HepG2 (cell line): ENCODE measurements at regions not wholly inside any gene's neighbourhood (a gene's known extent, or its start where the extent isn't known, plus 50 kb on each side); places are given as distances from the start of the nearest gene placed in this dataset.

Experiments used
- KAT8 ChIP-seq: IDR thresholded peaks from 2 replicates; pipeline ENCODE4 v1.6.1; 2016; ENCODE audit warnings: missing genetic modification reagents, missing compliant biosample characterization
- KLF11 ChIP-seq: IDR thresholded peaks from 2 replicates; pipeline ENCODE4 v1.6.1; 2016; ENCODE audit warnings: missing compliant biosample characterization
- PHF8 ChIP-seq: sonication (generic); formaldehyde crosslinking; IDR thresholded peaks from 2 replicates; pipeline ENCODE4 v1.5.0; 2020; ENCODE audit warnings: missing genetic modification reagents
- SMAD9 ChIP-seq: sonication (generic); formaldehyde crosslinking; IDR thresholded peaks from 2 replicates; pipeline ENCODE4 v1.5.1; 2020; ENCODE audit warnings: mild to moderate bottlenecking, missing genetic modification reagents
- SP1 ChIP-seq, 2 experiments: fragments of 450-650 bp in 1 of 2; sonication (generic) in 1 of 2; formaldehyde crosslinking in 1 of 2; IDR thresholded peaks; 2 replicates each; pipeline versions ENCODE4 v1.4.0 to v1.6.1; 2016 to 2020; ENCODE audit warnings: missing genetic modification reagents in 1 of 2
- SYNCRIP ChIP-seq: fragments of 200-400 bp; formaldehyde crosslinking; IDR thresholded peaks from 2 replicates; pipeline ENCODE4 v1.6.1; 2018; ENCODE audit warnings: mild to moderate bottlenecking, low read depth, low read length; ENCODE audit not compliant: insufficient read depth
- ZBTB1 ChIP-seq: sonication (generic); formaldehyde crosslinking; IDR thresholded peaks from 2 replicates; pipeline ENCODE4 v1.4.0; 2020; ENCODE audit warnings: missing genetic modification reagents, borderline replicate concordance
- ZNF496 ChIP-seq: sonication (generic); formaldehyde crosslinking; IDR thresholded peaks from 2 replicates; pipeline ENCODE4 v1.8.1; 2023; ENCODE audit warnings: mild to moderate bottlenecking, moderate library complexity, missing genetic modification reagents; ENCODE audit not compliant: insufficient replicate concordance
- ZNF709 ChIP-seq: sonication (generic); formaldehyde crosslinking; IDR thresholded peaks from 2 replicates; pipeline ENCODE4 v1.5.0; 2020; ENCODE audit warnings: mild to moderate bottlenecking, missing genetic modification reagents
- ZNF720 ChIP-seq: sonication (generic); formaldehyde crosslinking; IDR thresholded peaks from 2 replicates; pipeline ENCODE4 v1.4.0; 2020; ENCODE audit warnings: missing genetic modification reagents
- TF ChIP-seq, protein P1 (sequence below): sonication (generic); formaldehyde crosslinking; IDR thresholded peaks from 2 replicates; pipeline ENCODE4 v1.8.1; 2023; ENCODE audit warnings: mild to moderate bottlenecking, inconsistent platforms, moderate library complexity, missing genetic modification reagents, borderline replicate concordance
- TF ChIP-seq, protein P2 (sequence below): sonication (generic); formaldehyde crosslinking; conservative IDR thresholded peaks from 2 replicates; pipeline ENCODE4 v1.4.0; 2020; ENCODE audit warnings: mild to moderate bottlenecking, missing genetic modification reagents, moderate library complexity
- TF ChIP-seq, protein P3 (sequence below): sonication (generic); formaldehyde crosslinking; IDR thresholded peaks from 2 replicates; pipeline ENCODE4 v1.5.1; 2020; ENCODE audit warnings: mild to moderate bottlenecking, missing genetic modification reagents

DNA sequence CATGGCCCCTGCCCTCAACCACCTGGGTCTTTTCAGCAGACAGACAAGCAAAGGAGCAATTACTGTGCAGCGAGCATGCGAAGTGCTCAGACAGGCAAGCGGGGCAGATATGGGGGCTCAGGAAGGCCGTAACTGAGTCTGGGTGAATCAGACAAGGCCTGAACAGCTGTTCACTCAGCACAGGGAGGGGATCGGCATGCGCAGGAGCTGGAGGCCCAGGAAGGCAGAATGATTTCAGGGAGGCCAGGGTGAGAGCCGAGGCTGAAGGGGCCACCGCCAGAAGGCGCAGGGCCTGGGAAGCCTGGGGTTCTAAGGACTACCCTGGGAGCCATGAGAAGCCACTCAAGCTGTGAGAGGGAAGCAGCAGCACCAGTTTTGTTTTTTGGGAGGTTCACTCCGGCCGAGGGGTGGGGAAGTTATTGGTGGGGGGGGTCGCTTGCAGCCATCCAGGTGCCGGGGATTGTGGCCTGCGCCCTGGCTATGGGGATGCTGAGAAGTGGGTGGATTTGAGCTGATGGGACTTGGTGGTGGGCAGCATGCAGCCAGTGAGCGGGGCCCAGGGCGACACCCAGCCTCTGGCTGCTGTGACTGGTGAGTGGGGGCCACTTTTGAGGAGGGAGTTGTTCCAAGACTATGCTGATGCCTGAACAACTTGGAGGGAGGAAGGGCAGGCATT is 132.2 kb downstream of the TSN start (continued):
- TF ChIP-seq SMAD9 (CRISPR knock-in tag) (no peak), SP1 (IDR thresholded peaks at IDR 0.05) (no peak), SP1 (CRISPR knock-in tag; IDR thresholded peaks at IDR 0.05) (no peak), KAT8 (CRISPR knock-in tag) (no peak), ZNF496 (CRISPR knock-in tag) (no peak), ZNF709 (CRISPR knock-in tag) (no peak), KLF11 (CRISPR knock-in tag) (no peak), ZBTB1 (CRISPR knock-in tag) (no peak), PHF8 (CRISPR knock-in tag) (no peak), SYNCRIP (no peak), ZNF720 (CRISPR knock-in tag) (no peak)
- TF ChIP-seq, protein P1, sequence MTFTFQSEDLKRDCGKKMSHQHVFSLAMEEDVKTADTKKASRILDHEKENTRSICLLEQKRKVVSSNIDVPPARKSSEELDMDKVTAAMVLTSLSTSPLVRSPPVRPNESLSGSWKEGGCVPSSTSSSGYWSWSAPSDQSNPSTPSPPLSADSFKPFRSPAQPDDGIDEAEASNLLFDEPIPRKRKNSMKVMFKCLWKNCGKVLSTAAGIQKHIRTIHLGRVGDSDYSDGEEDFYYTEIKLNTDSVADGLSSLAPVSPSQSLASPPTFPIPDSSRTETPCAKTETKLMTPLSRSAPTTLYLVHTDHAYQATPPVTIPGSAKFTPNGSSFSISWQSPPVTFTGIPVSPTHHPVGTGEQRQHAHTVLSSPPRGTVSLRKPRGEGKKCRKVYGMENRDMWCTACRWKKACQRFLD (CRISPR knock-in tag), result no peak
- TF ChIP-seq, protein P2, sequence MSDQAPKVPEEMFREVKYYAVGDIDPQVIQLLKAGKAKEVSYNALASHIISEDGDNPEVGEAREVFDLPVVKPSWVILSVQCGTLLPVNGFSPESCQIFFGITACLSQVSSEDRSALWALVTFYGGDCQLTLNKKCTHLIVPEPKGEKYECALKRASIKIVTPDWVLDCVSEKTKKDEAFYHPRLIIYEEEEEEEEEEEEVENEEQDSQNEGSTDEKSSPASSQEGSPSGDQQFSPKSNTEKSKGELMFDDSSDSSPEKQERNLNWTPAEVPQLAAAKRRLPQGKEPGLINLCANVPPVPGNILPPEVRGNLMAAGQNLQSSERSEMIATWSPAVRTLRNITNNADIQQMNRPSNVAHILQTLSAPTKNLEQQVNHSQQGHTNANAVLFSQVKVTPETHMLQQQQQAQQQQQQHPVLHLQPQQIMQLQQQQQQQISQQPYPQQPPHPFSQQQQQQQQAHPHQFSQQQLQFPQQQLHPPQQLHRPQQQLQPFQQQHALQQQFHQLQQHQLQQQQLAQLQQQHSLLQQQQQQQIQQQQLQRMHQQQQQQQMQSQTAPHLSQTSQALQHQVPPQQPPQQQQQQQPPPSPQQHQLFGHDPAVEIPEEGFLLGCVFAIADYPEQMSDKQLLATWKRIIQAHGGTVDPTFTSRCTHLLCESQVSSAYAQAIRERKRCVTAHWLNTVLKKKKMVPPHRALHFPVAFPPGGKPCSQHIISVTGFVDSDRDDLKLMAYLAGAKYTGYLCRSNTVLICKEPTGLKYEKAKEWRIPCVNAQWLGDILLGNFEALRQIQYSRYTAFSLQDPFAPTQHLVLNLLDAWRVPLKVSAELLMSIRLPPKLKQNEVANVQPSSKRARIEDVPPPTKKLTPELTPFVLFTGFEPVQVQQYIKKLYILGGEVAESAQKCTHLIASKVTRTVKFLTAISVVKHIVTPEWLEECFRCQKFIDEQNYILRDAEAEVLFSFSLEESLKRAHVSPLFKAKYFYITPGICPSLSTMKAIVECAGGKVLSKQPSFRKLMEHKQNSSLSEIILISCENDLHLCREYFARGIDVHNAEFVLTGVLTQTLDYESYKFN (CRISPR knock-in tag), result no peak
- TF ChIP-seq, protein P3, sequence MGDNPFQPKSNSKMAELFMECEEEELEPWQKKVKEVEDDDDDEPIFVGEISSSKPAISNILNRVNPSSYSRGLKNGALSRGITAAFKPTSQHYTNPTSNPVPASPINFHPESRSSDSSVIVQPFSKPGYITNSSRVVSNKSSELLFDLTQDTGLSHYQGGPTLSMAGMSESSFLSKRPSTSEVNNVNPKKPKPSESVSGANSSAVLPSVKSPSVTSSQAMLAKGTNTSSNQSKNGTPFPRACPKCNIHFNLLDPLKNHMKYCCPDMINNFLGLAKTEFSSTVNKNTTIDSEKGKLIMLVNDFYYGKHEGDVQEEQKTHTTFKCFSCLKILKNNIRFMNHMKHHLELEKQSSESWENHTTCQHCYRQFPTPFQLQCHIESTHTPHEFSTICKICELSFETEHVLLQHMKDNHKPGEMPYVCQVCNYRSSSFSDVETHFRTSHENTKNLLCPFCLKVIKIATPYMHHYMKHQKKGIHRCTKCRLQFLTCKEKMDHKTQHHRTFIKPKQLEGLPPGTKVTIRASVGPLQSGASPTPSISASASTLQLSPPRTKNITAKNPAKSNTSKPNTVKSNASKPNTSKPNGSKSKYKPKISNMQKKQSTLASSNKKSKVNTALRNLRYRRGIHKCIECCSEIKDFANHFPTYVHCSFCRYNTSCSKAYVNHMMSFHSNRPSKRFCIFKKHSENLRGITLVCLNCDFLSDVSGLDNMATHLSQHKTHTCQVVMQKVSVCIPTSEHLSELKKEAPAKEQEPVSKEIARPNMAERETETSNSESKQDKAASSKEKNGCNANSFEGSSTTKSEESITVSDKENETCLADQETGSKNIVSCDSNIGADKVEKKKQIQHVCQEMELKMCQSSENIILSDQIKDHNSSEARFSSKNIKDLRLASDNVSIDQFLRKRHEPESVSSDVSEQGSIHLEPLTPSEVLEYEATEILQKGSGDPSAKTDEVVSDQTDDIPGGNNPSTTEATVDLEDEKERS (CRISPR knock-in tag), result no peak
- TF ChIP-seq, all 625 proteins: peak for 0
